HEK293 (cell line): ENCODE measurements at regions not wholly inside any gene's neighbourhood (a gene's known extent, or its start where the extent isn't known, plus 50 kb on each side); places are given as distances from the start of the nearest gene placed in this dataset.

Experiments
- CTCF ChIA-PET: fragments of 350-600 bp; formaldehyde crosslinking; extraction: SDS; loops from one replicate; lab custom pipeline; 2021; ENCODE audit warnings: antibody characterized with exemption; lab: Yijun Ruan, JAX
- POLR2A ChIA-PET: fragments of 300-600 bp; formaldehyde crosslinking; extraction: SDS; loops from one replicate; lab custom pipeline; 2020; ENCODE audit warnings: antibody characterized with exemption, inconsistent platforms; lab: Yijun Ruan, JAX
- H3K27ac ChIP-seq: fragments of 200-500 bp; sonication (Bioruptor generic); 2 replicates; pipeline ENCODE4 v1.5.1; 2014; ENCODE audit warnings: low read depth, low read length, control low read depth, inconsistent platforms; ENCODE audit errors: extremely low read depth
- H3K36me3 ChIP-seq, 2 experiments: fragments of 200-500 bp in 1 of 2; sonication (Bioruptor generic) in 1 of 2; 1 replicate in 1 of 2; 2 replicates in 1 of 2; pipeline ENCODE4 v1.5.1; 2014 to 2017; ENCODE audit warnings: inconsistent platforms in 2 of 2, low read length in 2 of 2; ENCODE audit not compliant: control insufficient read depth in 2 of 2, insufficient read depth in 1 of 2
- H3K4me1 ChIP-seq: fragments of 200-500 bp; sonication (Bioruptor generic); 2 replicates; pipeline ENCODE4 v1.5.1; 2014; ENCODE audit warnings: mild to moderate bottlenecking, low read length, inconsistent platforms; ENCODE audit not compliant: control insufficient read depth, insufficient read depth
- H3K4me3 ChIP-seq: 2 replicates; pipeline ENCODE4 v1.5.1; 2011; ENCODE audit warnings: low read depth, mild to moderate bottlenecking, control low read depth, low read length, moderate library complexity
- H3K9me3 ChIP-seq: fragments of 200-500 bp; sonication (Bioruptor generic); 2 replicates; pipeline ENCODE4 v1.5.1; 2014; ENCODE audit warnings: low read depth, low read length, inconsistent platforms; ENCODE audit not compliant: control insufficient read depth, insufficient read depth
- KLF17 ChIP-seq: fragments of 450-650 bp; formaldehyde crosslinking; IDR thresholded peaks from 2 replicates; pipeline ENCODE4 v1.5.1; 2016; ENCODE audit warnings: missing biosample characterization, missing genetic modification characterization
- PRDM1 ChIP-seq: fragments of 450-650 bp; formaldehyde crosslinking; IDR thresholded peaks from 2 replicates; pipeline ENCODE4; 2016; ENCODE audit warnings: missing biosample characterization, missing genetic modification characterization
- PRDM4 ChIP-seq: fragments of 450-650 bp; formaldehyde crosslinking; IDR thresholded peaks from 2 replicates; pipeline ENCODE4 v1.5.1; 2017; ENCODE audit warnings: missing biosample characterization, missing genetic modification characterization
- SCRT1 ChIP-seq: fragments of 450-650 bp; formaldehyde crosslinking; IDR thresholded peaks from 2 replicates; pipeline ENCODE4 v1.5.1; 2016; ENCODE audit warnings: missing biosample characterization, missing genetic modification characterization, borderline replicate concordance
- ZBTB21 ChIP-seq: fragments of 450-650 bp; formaldehyde crosslinking; IDR thresholded peaks from 2 replicates; pipeline ENCODE4 v1.5.1; 2017; ENCODE audit warnings: missing biosample characterization, missing genetic modification characterization
- ZNF132 ChIP-seq: fragments of 450-650 bp; formaldehyde crosslinking; IDR thresholded peaks from 2 replicates; pipeline ENCODE4 v1.5.1; 2017; ENCODE audit warnings: missing biosample characterization, missing genetic modification characterization, borderline replicate concordance
- ZNF157 ChIP-seq: fragments of 450-650 bp; formaldehyde crosslinking; IDR thresholded peaks from 2 replicates; pipeline ENCODE4 v1.5.1; 2016; ENCODE audit warnings: missing biosample characterization, missing genetic modification characterization
- ZNF239 ChIP-seq: fragments of 450-650 bp; formaldehyde crosslinking; IDR thresholded peaks from 2 replicates; pipeline ENCODE4 v1.5.1; 2016; ENCODE audit warnings: missing biosample characterization, missing genetic modification characterization
- ZNF354C ChIP-seq: fragments of 450-650 bp; formaldehyde crosslinking; IDR thresholded peaks from 2 replicates; pipeline ENCODE4 v1.5.1; 2016; ENCODE audit warnings: missing biosample characterization, missing genetic modification characterization, low read depth, borderline replicate concordance
- ZNF391 ChIP-seq: fragments of 450-650 bp; formaldehyde crosslinking; IDR thresholded peaks from 2 replicates; pipeline ENCODE4 v1.5.1; 2016; ENCODE audit warnings: low read depth, missing biosample characterization, missing genetic modification characterization, borderline replicate concordance
- ZNF488 ChIP-seq: fragments of 450-650 bp; formaldehyde crosslinking; IDR thresholded peaks from 2 replicates; pipeline ENCODE4 v1.5.1; 2016; ENCODE audit warnings: missing biosample characterization, missing genetic modification characterization
- ZNF544 ChIP-seq: fragments of 450-650 bp; formaldehyde crosslinking; IDR thresholded peaks from 2 replicates; pipeline ENCODE4 v1.5.0; 2017; ENCODE audit warnings: missing biosample characterization, missing genetic modification characterization
- ZNF624 ChIP-seq: fragments of 450-650 bp; formaldehyde crosslinking; IDR thresholded peaks from 2 replicates; pipeline ENCODE4 v1.5.1; 2017; ENCODE audit warnings: missing biosample characterization, missing genetic modification characterization
- ZNF658 ChIP-seq: fragments of 450-650 bp; formaldehyde crosslinking; IDR thresholded peaks from 2 replicates; pipeline ENCODE4; 2016; ENCODE audit warnings: missing biosample characterization, missing genetic modification characterization
- ZNF660 ChIP-seq: fragments of 450-650 bp; IDR thresholded peaks from 2 replicates; pipeline ENCODE4 v1.5.1; 2018; ENCODE audit warnings: missing biosample characterization, mild to moderate bottlenecking, missing genetic modification characterization
- ZNF76 ChIP-seq: fragments of 450-650 bp; formaldehyde crosslinking; IDR thresholded peaks from 2 replicates; pipeline ENCODE4; 2016; ENCODE audit warnings: low read depth, missing biosample characterization, missing genetic modification characterization, borderline replicate concordance

GRCh38 chr11:38038777-38039176 lies 1440.7 kb upstream of the RAG2 start:
- H3K36me3 ChIP-seq = no peaks in the 10 kb centered on the region
- ChIA-PET POLR2A (no interaction called here), CTCF (no interaction called here)

GRCh38 chr11:38019072-38019775 lies 1421.2 kb upstream of the RAG2 start:
- Histone ChIP-seq H3K4me1 (no peaks in the 10 kb centered on the region), H3K27ac (no peak overlapping the region), H3K9me3 (no peaks in the 10 kb centered on the region), H3K4me3 (no peak overlapping the region), H3K36me3 (no peaks in the 10 kb centered on the region)
- ChIA-PET POLR2A (no interaction called here), CTCF (interaction anchor here (0.6 kb wide), 1 partner anchor 379 kb away, joined by 3 read pairs; no protein-coding TSS in a partner anchor)
- no peak for TF ChIP-seq ZBTB21
- no peak for TF ChIP-seq ZNF660
- TF ChIP-seq ZNF544 (tag by site-specific recombination) = no peak
- no peak for TF ChIP-seq PRDM1 (tag by site-specific recombination)
- TF ChIP-seq ZNF132 (tag by site-specific recombination) = no peak

More at GRCh38 chr11:38038777-38039176, 1440.7 kb upstream of the RAG2 start:
- TF ChIP-seq ZNF624 (tag by site-specific recombination) = no peak
- TF ChIP-seq, all 188 proteins: peak for 0
- Histone ChIP-seq H3K27ac (no peak overlapping the region), H3K4me1 (no peaks in the 10 kb centered on the region), H3K9me3 (no peaks in the 10 kb centered on the region), H3K4me3 (no peak overlapping the region)

- H3K9me3 ChIP-seq = no peaks in the 10 kb centered on the region
- H3K36me3 ChIP-seq = no peaks in the 10 kb centered on the region
- H3K4me1 ChIP-seq = no peaks in the 10 kb centered on the region
- TF ChIP-seq ZNF157 (tag by site-specific recombination) (no peak), ZBTB21 (no peak), SCRT1 (tag by site-specific recombination) (no peak), ZNF391 (tag by site-specific recombination) (no peak), ZNF354C (tag by site-specific recombination) (no peak), ZNF658 (tag by site-specific recombination) (no peak), ZNF239 (no peak), ZNF76 (tag by site-specific recombination) (no peak), PRDM4 (tag by site-specific recombination) (no peak), ZNF488 (tag by site-specific recombination) (no peak), KLF17 (no peak)
- CTCF ChIA-PET = no interaction called here
- POLR2A ChIA-PET = no interaction called here
- no peak overlapping the region for H3K4me3 ChIP-seq
- H3K27ac ChIP-seq = no peak overlapping the region
These were observed 1416.4 kb upstream of the RAG2 start for GRCh38 chr11:38014405-38014804.
